ENCODE measurements at regions not wholly inside any gene's neighbourhood (a gene's known extent, or its start where the extent isn't known, plus 50 kb on each side); places are given as distances from the start of the nearest gene placed in this dataset.

- Histone ChIP-seq H3K4me3 (replicated peaks in 1 of 3; ENCODE audit: insufficient read depth in 1 of 3, low read depth in 1 of 3, low read length in 3 of 3) (no peak overlapping the region), H4K20me1 (replicated peaks; ENCODE audit: control insufficient read depth, extremely low read depth, insufficient read depth, low read length) (no peaks in the 10 kb centered on the region), H3K79me2 (ENCODE audit: control insufficient read depth, insufficient read depth, low read length) (no peaks in the 10 kb centered on the region), H3K9me1 (replicated peaks; ENCODE audit: control insufficient read depth, extremely low read depth, insufficient read depth, low read length) (no peaks in the 10 kb centered on the region), H3K9me3 (replicated peaks; ENCODE audit: control insufficient read depth, insufficient read depth, low read length) (no peaks in the 10 kb centered on the region), H3K27ac (ENCODE audit: insufficient read depth, low read depth, low read length) (no peak overlapping the region), H2AFZ (ENCODE audit: low read depth, low read length) (no peak overlapping the region), H3K4me1 (ENCODE audit: control insufficient read depth, extremely low read depth, insufficient read depth, low read length) (no peaks in the 10 kb centered on the region), H3K27me3 (ENCODE audit: control insufficient read depth in 2 of 2, insufficient read depth in 2 of 2, low read length in 2 of 2) (no peaks in the 10 kb centered on the region), H3K4me2 (ENCODE audit: insufficient read depth, low read length) (no peak overlapping the region), H3K9ac (replicated peaks; ENCODE audit: extremely low read depth, insufficient read depth, low read length) (no peak overlapping the region), H3K36me3 (ENCODE audit: control insufficient read depth in 2 of 2, extremely low read depth in 1 of 2, insufficient read depth in 2 of 2, low read length in 2 of 2) (no peaks in the 10 kb centered on the region)
- FAIRE-seq = no peak
- dilution Hi-C loops (cut with MboI; ENCODE audit: extremely low pct_ligation_motif_present, low sequenced_read_pairs) = no loop called here
- ChIA-PET CTCF (no interaction called here), POLR2A (no interaction called here)
- TF ChIP-seq MAX (IDR thresholded peaks at IDR 0.05; ENCODE audit: insufficient read depth, insufficient read length) = no peak
- TF ChIP-seq EZH2 (IDR thresholded peaks at IDR 0.05; ENCODE audit: borderline replicate concordance, low read depth, low read length, severe bottlenecking) = no peak
- no peak for TF ChIP-seq MYC (IDR thresholded peaks at IDR 0.05; ENCODE audit: low read depth, low read length)
- TF ChIP-seq GATA2 (IDR thresholded peaks at IDR 0.05; ENCODE audit: insufficient read depth, insufficient read length, low read depth, low read length) = no peak
- TF ChIP-seq POLR2A (IDR thresholded peaks at IDR 0.05; ENCODE audit: low read depth, low read length) = no peak
- TF ChIP-seq CTCF (IDR thresholded peaks at IDR 0.05; ENCODE audit: extremely low read depth in 1 of 2, insufficient read depth in 1 of 2, low read depth in 1 of 2, low read length in 2 of 2) = no peak
- no peak for TF ChIP-seq JUN (IDR thresholded peaks at IDR 0.05; ENCODE audit: borderline replicate concordance, insufficient read depth, insufficient read length, low read depth)
- TF ChIP-seq FOS (IDR thresholded peaks at IDR 0.05; ENCODE audit: borderline replicate concordance, insufficient read depth, low read length) = no peak
- no peak for TF ChIP-seq POLR2AphosphoS5 (IDR thresholded peaks at IDR 0.05; ENCODE audit: insufficient read depth, low read depth, low read length)
- no peak for DNase-seq (ENCODE audit: low read depth, low spot score)
- no TSS peak for BruUV-seq (replicated peaks)
- intact Hi-C loops (cut with micrococcal nuclease) = no loop called here
These were observed 468.0 kb downstream of the UQCRFS1 start for GRCh38 chr19:28744943-28745342.

Measured in endothelial cell of umbilical vein (primary cell).